GM21576 (cell line): ENCODE measurements at regions not wholly inside any gene's neighbourhood (a gene's known extent, or its start where the extent isn't known, plus 50 kb on each side); places are given as distances from the start of the nearest gene placed in this dataset.

ENCODE experiments used
- ATAC-seq: cut with Tn5 transposase; IDR thresholded peaks from one replicate; pipeline ENCODE4 v1.9.1; 2021; ENCODE audit warnings: mild to moderate bottlenecking, moderate library complexity; ENCODE audit not compliant: unreplicated experiment

DNA sequence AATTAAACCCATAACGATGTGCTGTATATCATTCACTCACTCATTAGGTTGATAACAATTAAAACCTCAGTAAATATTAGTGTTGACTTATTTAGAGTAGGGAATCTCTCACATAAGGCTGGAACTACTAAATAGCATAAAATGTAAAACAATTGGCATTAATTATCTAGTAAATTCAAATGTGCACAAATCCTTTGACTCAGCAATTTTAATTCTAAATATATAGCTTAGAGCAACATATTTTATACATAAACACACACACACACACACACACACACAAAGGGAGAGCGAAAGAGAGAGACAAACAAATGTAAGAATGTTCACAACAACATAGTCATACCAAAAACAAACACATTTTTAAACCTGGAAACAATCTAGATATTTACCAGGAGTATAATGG, 443.1 kb upstream of the KCNH7 start:
- no peak for ATAC-seq

DNA sequence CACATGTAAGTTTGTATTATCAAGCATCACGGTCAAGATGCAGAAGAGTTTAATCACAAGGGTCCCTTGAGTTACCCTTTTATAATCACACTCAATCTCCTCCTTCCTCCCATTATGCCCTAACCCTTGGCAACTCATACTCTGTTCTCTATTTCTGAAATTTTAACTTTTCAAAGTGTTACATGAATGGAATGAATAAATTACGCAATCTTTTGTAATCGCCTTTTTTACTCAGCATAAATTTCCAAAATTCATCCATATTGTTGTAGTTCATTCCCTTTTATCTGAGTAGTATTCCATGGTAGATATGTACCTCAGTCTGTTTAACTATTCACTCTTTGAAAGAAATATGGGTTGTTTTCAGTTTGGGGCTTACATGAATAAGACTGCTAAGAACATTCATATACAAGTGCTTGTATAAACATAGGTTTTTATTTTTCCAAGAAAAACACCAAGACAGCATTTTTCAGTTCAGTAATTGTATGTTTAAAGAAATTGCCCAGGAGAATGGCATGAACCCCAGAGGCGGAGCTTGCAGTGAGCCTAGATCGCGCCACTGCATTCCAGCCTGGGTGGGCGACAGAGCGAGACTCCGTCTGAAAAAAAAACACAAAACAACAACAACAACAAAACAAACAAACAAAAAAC, 430.9 kb upstream of the KCNH7 start:
- no peak for ATAC-seq

DNA sequence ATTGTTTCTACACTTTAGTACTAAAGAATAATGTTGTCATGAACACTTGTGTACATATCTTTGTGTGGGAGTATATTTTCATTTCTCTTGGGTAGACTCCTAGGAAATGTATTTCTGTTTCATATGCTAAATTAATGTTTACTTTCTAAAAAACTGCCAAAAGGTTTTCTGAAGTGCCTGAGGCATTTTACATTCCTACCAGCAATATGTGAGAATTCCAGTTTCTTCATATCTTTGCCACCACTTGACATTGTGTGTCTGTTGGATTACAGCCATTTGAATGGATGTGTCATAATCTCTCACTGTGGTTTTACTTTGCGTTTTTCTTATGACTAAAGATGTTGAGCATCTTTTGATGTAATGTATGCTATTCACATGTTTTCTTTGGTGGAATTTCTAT, 428.2 kb upstream of the KCNH7 start:
- no peak for ATAC-seq

DNA sequence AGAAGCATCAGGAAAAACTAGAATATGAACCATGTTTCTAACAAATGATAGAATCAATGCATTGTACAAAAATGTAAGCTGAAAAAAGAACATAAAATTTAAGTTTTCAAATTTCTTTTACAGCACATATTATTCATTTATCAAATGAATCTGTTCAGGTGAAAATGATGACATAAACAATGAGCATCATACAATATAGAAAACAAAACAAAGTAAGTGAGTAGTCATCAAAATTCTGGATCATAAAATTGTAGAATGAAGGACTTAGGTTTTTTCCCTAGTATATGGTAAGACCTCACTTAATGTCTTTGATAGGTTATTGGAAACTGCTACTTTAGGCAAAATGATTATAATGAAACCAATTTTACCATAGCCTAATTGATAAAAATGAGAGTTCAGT, 427.0 kb upstream of the KCNH7 start:
- no peak for ATAC-seq

DNA sequence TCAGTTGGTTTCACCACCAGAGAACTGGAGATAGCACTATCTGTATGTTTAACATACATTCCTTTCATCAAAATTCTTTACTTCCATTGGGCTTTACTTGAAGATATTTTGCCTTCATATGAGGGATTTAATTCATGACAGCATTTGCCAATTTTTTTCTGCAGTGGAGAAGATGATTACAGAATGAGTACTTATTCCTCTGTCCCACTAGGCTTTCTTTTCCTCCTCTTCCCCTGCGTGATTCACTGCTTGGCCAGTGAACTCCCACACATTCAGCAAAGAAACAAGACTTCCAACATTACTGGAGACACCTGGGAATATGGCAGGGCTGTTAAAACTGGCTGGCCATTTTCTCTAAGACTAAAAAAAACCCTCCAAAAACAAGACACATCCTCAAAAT, 425.8 kb upstream of the KCNH7 start:
- ATAC-seq: no peak

DNA sequence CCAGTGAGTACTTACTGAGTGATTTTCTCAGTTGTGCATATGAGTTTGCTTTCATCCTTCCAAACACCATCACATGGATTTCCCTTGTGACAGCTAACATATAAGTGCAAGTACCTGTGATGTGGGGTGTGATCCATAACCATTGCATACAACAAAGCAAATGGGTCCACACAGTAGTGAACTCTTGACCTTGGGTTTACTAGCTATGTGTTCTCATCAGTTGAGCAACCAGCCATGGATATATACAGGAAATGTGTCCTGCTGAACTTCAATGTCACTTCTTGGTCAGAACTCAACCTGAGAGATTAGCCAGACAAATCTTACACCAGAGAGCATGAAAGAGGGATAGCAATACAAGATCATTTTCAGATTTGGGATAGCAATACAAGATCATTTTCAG, 420.9 kb upstream of the KCNH7 start:
- no peak for ATAC-seq

DNA sequence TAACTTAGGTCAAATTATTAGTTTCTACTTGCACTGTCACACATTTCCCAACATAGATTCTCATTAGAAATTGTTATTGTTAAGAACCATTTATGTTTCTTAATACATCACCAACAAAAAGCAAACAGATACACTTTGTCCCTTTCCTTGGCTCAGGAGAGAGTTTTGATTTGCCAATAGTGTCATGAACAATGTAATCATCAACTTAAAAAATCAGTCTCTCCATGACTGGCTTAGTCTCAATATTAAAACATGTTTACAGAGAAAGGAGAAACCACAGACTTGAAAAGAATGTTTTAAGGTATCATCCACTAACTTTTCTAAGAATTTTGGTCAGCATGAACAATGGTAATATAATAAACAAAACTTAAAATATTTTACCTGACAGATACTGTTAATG, 416.5 kb upstream of the KCNH7 start:
- ATAC-seq: no peak

DNA sequence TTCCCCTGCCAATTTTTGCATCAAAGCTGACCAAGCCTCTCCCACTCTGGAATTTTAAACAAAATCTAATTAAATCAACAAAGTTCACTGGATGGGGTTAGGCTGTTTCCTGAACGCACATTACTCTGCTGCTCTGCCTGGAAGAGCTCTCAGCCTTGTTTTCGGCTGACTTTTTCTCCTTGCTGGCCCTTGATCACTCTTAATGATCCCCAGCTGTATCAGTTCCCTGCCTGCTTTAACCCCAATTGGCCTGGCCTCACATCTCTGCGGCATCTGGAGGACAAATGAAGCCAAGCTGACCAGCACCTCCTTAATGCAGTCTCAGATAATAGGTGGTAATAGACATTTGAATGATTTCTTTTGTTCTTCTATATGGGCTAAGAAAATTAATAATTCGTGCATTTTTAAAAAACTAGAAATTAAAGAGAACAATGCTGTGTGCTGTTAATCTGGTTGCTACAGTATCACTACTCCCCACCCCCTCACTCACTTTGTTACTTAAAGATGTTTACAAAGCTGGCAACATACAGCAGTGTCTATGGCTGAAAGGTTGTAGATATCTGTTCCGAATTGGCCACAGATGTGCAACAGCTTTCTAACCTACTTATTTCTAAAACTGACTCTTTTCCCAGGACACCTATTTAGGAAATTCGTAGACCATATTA, 415.2 kb upstream of the KCNH7 start:
- no peak for ATAC-seq

DNA sequence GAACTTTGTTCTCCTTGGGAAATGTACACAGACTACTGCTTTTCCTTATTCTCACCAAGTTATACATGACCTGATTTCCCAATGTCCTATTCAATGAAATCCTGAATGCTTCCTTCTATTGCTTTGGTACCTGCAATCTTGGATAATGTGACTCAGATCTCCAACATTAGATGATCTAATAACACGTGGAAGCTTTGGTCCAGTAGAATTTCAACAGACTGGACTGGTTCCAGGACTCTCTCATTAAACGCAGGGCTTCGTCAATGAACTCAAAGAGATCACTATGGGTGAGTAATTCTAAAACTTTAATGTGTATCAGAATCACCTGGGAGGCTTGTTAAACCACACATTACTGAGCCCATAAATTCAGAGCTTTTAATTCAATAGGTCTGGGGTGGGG, 413.6 kb upstream of the KCNH7 start:
- ATAC-seq: no peak

DNA sequence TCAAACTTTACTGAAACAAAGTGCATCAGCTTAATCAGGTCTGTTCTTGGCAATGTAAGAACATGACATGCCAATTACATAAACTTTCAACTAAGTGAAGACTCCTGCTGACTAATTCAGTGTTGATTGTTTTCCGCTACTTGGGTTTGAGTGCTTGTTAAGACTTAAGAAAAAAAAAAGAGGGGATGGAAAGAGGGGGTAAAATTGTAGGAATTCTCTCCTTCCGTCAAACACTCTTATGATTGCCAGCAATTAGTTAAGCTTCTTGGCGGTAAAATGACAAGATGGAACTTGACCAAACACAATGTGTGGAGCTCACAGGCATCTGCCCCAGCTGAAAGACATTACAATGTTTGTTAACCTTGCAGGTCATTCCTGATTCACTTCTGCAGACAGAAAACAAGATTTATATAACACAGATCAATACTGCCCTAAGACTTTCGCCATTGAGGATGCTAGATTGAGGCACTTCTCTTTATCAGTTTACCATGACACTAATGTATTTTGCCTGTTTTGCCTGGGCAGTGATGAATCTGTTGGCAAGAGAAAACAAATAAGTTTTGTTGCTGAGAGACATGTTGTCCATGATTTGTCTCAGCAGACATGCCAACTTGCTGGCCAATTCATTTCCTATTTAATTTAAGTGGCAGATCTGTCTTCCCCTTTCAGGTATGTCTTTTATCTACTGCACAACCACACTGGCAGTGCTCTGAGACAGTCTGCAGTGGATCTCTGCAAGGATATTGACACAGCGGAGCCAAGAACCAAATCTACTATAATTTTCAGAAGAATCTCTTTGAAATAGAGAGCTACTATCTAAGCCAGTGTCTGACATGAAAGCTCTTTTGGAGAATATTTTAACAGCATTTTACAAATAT, 410.0 kb upstream of the KCNH7 start:
- ATAC-seq: no peak

DNA sequence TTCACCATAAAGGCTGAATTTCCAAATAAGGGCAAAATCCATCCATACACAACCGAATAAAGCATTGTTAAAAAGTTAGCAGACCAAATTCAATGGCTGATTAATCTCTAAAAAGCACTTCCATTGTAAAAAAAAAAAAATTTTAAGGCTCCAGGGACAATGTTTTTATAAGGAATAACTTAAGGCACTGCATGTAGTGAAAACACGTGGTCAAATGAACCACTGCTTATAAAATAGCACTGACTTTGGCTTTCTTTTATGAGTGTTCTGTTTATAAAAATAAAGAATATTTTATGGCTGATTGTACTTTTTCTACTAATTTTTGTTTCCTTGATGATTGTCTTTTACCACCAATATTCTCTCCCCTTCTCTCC, 409.3 kb upstream of the KCNH7 start:
- no peak for ATAC-seq

DNA sequence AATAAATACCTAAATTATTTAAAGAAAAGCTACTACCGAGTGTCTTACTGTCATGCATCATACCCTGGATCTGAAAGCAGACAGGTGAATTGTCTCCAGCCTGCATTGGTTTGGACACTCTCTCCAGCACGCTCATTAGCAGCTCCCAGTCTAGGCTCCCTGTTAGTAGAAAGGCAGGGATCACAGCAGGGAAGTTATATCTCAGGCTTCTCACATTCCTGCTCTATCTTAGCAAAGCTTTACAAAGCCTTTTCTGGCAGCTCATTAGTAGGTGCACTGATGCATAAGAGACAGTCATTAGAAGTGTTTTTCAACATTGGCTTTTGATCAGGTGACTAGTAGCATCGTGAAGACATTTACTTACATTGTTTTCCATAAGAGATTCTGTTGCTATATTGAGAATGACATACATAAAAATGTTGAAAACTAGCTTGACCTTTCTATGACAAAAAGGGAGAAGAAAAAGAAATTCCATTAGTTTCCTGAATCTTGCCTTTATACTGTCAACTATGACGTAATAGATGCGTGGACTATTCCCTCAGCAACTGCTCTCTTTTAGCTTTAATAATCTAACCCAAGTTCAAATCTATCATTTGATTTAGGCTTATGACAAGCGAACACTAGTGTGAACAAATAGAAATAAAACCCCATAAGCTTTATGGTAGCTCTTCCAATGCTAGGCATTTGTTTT, 408.7 kb upstream of the KCNH7 start:
- ATAC-seq: no peak

DNA sequence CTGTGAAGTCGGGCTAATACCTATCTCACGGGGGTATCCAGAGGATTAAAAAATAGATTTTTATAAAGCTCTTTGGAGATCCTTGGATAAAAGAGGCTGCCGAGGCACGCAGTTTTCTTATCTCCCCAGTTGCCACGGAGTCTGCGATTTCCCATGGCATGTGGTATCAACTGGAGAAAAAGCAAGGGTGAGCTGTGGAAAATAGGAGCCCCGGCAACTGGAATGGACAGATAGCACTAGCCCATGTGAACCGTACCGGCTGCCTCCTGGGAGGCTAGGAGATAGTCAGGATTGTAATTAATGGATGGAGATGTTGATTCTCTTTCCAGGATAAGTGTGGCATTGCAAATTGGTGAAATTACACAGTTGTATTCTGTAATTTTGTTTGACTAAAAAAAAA, 407.6 kb upstream of the KCNH7 start:
- ATAC-seq: no peak

DNA sequence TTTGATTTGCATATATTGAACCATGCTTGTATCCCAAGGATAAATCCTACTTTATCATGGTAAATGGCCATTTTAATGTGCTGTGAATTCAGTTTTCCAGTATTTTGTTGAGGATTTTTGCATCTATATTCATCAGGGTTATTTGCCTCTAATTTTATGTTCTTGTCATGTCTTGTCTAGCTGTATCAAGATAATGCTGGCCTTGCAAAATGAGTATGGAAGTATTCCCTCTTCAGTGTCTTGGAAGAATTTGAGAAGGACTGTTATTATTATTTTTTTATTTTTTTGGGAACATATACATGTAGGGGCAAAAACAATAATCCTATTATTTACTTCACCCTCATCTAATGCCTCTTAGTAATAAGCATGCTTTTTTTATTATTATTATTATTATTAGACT, 398.0 kb upstream of the KCNH7 start:
- ATAC-seq: no peak

DNA sequence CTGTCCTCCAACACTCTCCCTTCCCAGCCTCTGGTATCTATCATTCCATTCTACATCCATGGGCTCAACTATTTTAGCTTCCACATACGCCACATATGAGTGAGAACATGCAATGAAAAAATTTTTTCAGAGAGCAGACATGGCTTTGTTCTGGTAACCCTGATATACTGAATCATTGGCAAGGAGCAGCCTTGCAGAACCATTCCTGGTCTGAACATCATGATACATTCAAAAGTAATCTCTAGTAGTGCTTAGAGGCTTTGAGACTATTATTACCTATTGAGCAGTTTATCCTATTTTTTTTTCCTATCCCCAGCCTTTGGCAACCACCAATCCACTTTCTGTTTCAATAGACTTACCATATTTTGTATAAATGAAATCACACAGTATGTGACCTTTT, 393.1 kb upstream of the KCNH7 start:
- no peak for ATAC-seq

DNA sequence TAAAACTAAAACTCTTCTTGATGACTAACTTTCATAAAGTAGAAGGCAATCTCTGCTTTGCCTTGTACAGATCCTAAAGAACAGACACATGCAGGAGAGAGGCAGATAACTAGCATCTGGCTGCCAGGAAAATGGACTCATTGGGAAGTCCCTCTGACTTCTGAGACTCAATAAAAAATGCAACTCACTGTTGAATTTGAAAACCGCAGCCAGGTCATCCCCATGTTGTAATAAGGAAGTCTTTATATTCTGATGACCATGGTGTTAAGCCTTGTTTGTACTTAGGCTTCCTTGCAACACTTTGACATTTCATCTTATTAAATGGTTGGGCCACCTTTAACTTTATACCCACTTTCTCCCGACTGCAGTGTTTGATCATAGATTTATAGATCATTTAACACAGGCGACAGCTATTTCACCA, 375.1 kb upstream of the KCNH7 start:
- ATAC-seq: no peak

DNA sequence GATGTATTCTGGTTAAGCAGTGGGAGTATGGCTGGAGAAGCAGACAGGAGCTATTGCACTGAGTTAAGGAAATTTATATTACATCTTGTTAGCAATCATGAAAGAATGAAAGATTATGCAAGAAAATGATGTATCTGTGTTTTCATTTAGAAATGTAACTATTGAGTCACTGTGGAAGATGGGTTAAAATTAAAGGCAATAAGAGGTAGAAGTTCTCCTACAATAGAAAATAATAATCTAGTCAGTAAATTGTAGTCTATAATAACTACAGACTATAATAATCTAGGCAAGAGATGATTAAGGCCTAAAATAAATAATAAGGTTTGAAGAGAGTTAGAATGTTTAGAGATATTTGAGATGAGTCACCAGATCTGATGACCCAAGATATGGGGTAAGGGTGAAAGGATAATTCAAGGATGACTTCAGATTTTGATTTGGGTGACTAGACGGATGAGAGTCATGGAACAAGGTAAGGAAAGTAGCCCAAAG, 371.9 kb upstream of the KCNH7 start:
- no peak for ATAC-seq

DNA sequence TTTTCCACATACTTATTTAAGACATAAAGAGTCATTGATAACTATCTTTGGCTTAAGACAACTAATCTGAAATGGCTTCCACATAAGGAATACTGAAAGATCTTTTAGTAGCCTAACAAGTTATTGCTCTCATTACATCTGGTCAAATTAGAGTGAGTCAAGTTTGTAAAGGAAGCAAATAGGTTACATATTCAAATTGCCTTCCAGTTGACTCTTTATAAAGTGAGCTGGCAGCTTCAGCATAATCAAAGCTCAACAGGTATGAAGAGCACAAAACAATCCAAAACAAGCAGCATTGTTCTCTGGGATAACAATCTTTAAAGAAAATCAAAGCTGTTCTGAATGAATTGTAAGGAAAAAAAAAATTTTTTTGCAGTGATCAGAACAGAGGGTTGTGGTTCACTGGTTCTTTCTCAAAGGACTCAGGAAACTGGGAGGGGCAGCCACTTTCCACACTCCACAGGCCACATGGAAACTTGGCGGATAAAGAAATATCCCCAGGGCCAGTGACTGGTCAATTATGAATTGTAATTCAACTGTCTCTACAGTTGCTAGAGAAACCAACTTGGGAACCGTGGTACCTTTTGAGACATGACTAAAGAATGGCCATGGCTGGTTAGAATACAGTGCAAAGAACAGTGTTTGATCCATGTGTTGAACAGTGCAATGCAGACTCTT, 369.3 kb upstream of the KCNH7 start:
- ATAC-seq: no peak

DNA sequence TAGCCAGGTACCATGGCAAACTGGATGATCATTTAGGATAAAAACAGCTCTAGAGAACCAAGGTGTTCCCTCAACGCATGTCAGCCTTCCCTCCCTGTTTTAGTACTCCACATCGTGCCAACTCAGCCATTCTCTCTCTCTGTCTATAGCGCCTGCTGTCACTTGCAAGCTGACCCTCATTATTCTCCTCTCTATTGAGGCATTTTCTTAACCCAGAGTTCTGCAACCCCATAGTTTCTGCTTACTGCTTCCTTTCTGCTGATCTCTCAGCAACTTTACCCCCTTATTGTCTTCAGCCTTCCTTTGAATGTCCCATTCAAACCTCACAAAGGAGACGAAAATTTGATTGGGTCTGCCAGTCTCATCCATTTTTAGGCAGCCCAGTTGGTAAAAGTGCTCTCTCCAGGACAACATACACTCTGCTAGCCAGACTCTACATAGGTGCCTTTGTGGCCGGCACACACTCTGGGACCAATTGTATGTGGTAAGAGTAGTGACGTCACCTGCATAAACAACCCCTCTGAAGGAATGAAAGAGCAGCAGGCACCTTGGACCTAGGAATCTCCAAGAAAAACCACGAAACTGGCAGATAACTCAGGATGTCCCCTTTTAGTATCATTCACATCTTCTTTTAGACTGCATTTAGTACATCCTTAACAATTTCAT, 367.2 kb upstream of the KCNH7 start:
- no peak for ATAC-seq

DNA sequence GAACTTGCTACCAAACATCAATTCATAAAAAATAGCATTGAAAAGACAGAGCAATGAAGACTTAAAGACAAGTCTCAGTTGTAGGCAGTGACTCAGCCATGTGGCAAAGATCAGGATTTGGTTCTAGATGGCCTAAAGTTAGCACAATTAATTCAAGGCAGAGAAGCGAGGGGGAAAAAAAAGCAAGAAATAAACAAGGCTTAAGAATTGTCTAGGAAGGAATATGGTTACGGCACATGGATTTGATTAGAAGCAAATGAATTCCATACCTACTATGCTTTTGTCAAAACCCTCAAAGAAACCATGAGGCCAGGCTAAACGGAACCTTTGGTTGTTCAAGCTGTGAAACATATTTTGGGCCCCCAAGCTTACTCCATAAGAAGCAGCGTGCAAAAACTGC, 362.2 kb upstream of the KCNH7 start:
- no peak for ATAC-seq
